ENCODE measurements at regions not wholly inside any gene's neighbourhood (a gene's known extent, or its start where the extent isn't known, plus 50 kb on each side); places are given as distances from the start of the nearest gene placed in this dataset.

GRCh38 chr4:164396439-164396838 lies 357.5 kb upstream of the SMIM31 start:
- no peak for DNase-seq (ENCODE audit: low read depth, low spot score)
- H3K4me3 ChIP-seq (ENCODE audit: low read length): no peak overlapping the region

GRCh38 chr4:164402554-164402953 lies 351.4 kb upstream of the SMIM31 start:
- no peak for DNase-seq (ENCODE audit: low read depth, low spot score)
- no peak overlapping the region for H3K4me3 ChIP-seq (ENCODE audit: low read length)

DNA sequence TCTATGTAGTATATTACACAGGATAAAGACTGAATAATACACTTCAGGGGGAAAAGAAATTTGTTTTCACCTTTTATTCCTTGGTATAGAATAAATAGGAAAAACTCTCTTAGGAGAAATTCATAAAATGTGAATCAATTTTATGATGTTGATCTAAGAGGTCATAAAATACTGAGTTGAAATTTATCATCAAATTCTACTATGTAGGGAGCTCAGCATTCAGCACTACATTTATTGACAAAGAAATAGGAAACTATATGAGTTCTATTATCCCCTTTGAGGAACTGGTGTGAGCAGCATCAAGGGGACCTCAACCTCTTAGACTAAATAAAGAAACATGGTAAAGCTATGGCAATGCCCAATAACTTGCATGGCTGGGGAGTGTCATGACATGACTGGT lies 348.2 kb upstream of the SMIM31 start:
- H3K4me3 ChIP-seq (ENCODE audit: low read length): no peak overlapping the region
- DNase-seq (ENCODE audit: low read depth, low spot score): no peak

DNA sequence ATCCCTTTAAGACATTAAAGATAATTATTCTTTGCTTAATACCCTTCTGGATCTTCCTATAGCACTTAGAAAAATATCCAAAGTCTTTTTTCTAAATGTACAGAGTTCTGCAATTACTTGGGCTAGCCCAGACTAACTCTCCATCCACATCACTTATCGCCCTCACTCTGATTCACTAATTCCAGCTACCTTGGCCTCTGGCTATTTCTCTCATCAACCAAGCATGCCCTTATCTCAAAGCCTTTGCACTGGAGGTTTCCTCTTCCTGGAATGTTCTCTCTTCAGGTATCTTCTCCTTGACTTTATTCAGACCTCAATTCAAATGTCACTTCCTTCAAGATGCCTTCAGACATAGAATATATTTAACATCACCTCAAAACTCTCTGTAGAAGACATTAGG lies 345.1 kb upstream of the SMIM31 start:
- no peak for DNase-seq (ENCODE audit: low read depth, low spot score)
- no peak overlapping the region for H3K4me3 ChIP-seq (ENCODE audit: low read length)

DNA sequence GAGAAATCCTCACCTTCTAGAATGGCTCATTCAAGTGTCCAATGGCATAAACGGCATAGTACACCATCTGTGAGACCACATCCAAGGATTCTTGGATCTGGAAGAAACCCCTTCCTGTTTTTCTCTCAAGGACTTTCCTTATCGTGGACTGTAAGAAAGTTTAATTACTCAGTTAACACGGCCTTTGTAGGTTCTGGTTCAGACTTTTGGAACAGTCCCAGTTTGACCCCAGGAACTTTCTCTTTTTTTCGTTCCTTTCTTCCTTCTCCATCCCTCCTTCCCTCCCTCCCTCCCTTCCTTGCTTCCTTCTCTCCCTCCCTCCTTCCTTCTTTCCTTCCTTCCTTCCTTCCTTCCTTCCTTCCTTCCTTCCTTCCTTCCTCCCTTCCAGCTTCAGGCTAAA lies 343.5 kb upstream of the SMIM31 start:
- DNase-seq (ENCODE audit: low read depth, low spot score): no peak
- H3K4me3 ChIP-seq (ENCODE audit: low read length): no peak overlapping the region

GRCh38 chr4:164412246-164412645 lies 341.7 kb upstream of the SMIM31 start:
- no peak overlapping the region for H3K4me3 ChIP-seq (ENCODE audit: low read length)
- no peak for DNase-seq (ENCODE audit: low read depth, low spot score)

GRCh38 chr4:164413743-164414142 lies 340.2 kb upstream of the SMIM31 start:
- no peak for DNase-seq (ENCODE audit: low read depth, low spot score)
- H3K4me3 ChIP-seq (ENCODE audit: low read length): no peak overlapping the region

- H3K4me3 ChIP-seq (ENCODE audit: low read length): no peak overlapping the region
- DNase-seq (ENCODE audit: low read depth, low spot score): no peak
Observed at GRCh38 chr4:164423819-164424218, 330.1 kb upstream of the SMIM31 start.

- no peak overlapping the region for H3K4me3 ChIP-seq (ENCODE audit: low read length)
- no peak for DNase-seq (ENCODE audit: low read depth, low spot score)
Observed at GRCh38 chr4:164424846-164425245, 329.1 kb upstream of the SMIM31 start.

DNA sequence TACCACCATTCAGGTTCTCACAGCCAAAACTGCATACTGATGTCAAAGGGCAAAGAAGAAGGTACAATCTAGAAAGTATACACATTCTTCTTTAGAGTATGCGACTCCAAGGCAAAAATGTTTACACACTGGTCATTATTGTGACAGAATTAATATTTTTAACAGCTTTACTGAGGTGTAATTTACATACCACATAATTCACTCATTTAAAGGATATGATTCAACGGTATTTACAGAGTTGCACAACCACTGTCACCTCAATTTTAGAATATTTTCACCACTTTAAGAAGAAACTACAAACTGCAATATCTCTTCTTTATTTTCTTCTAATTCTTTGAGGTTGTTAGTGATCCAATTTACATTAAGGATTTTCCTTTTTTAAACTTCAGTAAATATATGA lies 325.4 kb upstream of the SMIM31 start:
- no peak overlapping the region for H3K4me3 ChIP-seq (ENCODE audit: low read length)
- DNase-seq (ENCODE audit: low read depth, low spot score): no peak

DNA sequence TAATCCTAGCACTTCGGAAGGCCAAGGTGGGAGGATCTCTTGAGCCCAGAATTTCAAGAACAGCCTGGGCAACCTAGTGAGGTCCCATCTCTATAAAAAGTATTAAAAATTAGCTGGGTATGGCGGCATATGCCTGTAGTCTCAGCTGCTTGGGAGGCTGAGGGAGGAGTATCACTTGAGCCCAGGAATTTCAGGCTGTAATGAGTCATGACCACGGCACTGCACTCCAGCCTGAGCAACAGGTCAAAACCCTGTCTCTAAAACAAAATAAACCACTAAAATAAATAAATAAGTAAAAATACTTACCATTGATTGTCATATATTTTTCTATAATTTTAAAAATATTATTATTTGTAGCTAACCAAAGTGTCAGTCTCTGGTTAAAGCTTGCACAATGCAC lies 315.6 kb upstream of the SMIM31 start:
- H3K4me3 ChIP-seq (ENCODE audit: low read length): no peak overlapping the region
- DNase-seq (ENCODE audit: low read depth, low spot score): no peak

- H3K4me3 ChIP-seq (ENCODE audit: low read length): no peak overlapping the region
- DNase-seq (ENCODE audit: low read depth, low spot score): no peak
Observed at GRCh38 chr4:164439037-164439436, 314.9 kb upstream of the SMIM31 start.

DNA sequence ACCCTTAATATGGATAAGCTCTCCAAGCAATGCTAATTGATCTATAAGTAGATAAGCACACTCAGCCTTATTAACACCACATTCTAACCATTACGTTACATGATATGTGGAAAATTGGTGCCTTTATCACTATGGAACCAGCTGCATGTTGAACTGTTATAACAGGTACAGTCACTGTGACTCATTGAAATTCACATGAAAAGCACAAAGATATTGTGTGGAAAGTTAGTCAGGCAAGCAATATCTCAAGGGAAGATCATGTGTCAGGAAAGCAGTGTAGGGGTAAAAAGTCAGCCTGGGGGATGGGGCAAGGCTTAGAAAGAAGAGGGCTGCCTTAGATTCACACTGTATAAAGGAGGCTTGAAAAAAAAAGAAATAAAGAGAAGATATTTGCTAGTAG lies 313.7 kb upstream of the SMIM31 start:
- no peak overlapping the region for H3K4me3 ChIP-seq (ENCODE audit: low read length)
- DNase-seq (ENCODE audit: low read depth, low spot score): no peak

DNA sequence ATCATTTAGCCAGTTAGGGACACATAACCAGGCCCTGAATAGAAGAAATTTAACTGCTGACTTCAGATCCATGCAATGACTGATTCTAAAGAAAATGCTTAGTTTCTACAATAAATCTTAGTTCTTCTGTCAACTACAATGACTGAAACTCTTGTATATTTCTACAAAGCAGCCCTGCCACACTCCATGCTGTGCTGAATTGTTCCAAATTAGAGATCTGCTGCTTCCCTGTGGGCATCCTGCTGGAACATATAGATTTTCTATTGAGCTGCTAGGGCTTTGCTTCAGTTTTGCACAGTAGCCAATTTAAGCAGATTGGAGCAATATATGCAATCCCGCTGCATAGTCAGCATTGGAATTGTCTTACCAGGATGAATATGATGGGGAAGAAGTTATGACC lies 312.8 kb upstream of the SMIM31 start:
- DNase-seq (ENCODE audit: low read depth, low spot score): no peak
- H3K4me3 ChIP-seq (ENCODE audit: low read length): no peak overlapping the region

DNA sequence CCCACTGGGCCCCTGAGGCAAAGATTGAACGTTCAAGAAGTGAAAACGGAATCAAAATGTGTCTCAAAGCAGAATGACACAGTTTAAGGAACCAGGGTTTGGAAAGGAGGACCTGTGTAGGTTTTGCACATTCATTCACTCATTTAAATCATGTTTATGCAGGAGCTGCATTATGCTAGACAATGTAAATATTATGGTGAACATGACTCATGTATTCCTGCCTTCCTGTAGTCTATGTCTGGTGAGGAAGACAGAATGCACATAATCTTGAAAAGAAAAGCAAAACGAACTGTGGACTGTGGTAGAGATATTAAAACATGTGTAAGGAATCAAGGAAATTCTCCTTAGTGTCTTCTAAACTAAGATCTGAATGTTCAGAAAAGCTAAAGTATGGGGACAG lies 311.8 kb upstream of the SMIM31 start:
- no peak overlapping the region for H3K4me3 ChIP-seq (ENCODE audit: low read length)
- no peak for DNase-seq (ENCODE audit: low read depth, low spot score)

DNA sequence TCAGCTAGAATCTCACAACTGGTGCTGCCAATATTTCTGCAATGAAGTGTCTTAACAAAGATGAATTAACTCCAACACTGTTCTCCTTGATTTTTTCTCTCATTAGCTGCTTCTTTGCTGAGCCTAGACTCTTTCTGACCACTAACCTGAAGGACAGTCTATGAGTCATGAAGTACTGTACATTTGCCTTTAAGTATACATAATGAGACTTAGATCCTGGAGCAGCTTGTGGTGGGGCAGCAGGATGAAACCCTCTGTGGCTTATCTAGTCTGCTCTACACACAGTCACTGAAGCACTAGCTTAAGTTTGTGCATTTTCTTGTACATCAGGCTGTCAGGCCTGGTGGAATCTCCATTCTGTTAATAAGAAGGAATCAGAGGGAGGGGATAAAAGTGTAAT lies 307.4 kb upstream of the SMIM31 start:
- DNase-seq (ENCODE audit: low read depth, low spot score): no peak

DNA sequence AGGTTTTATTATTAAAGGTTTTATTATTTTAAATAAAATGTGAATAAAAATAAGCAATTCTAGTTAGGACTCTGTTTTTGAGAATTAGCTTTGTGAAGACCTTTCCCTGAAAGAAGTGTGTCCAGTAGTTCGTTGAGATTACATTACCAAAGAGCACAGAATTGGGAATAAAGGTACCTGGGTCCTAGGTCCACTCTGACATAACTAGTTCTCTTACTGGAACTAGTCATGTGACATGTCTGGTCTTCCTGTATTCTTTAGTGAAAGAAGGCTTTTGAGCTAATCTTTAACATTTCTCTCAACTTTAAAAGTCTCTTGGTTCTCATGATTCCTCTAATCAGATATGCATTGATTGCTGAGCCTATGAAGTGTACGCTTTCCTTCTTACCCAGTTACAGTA lies 292.0 kb upstream of the SMIM31 start:
- no peak for DNase-seq (ENCODE audit: low read depth, low spot score)

More for the DNA sequence above, 307.4 kb upstream of the SMIM31 start:
- no peak overlapping the region for H3K4me3 ChIP-seq (ENCODE audit: low read length)

DNA sequence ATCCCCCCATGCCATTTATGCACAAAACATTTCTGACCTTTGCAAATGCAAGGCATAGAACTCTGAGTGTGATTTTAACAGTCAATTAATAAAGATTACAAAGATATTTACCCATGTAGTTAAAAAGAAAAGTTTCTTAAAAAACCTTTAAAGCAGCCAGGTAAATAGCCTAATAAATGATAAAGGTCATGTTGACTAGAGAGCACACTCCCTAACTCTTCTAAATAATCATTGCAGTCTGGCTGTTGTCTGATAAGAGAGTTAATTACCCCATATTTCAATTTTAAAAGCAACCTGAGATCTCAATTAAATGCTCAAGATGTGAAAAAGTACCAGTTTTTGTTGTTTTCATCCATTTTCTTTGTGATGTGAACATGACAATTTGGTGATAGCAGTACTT lies 291.5 kb upstream of the SMIM31 start:
- no peak overlapping the region for H3K4me3 ChIP-seq (ENCODE audit: low read length)
- no peak for DNase-seq (ENCODE audit: low read depth, low spot score)

More for the DNA sequence above, 292.0 kb upstream of the SMIM31 start:
- no peak overlapping the region for H3K4me3 ChIP-seq (ENCODE audit: low read length)

GRCh38 chr4:164464313-164464712 lies 289.6 kb upstream of the SMIM31 start:
- no peak overlapping the region for H3K4me3 ChIP-seq (ENCODE audit: low read length)
- no peak for DNase-seq (ENCODE audit: low read depth, low spot score)

DNA sequence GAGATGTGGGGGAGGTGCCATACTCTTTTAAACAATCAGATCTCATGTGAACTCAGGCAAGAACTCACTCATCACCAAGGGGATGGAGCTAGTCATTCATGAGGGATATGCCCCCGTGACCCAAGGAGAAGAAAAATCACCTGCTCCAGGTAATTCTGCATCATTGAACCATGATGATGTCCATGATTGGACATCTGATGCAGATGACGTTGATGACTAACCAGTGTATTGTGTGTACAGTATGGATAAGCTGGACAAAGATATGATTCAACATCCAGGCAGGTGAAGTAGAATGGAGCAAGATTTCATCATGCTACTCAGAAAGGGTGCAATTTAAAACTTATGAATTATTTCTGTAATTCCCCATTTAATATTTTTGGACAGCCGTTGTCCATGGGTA lies 286.4 kb upstream of the SMIM31 start:
- no peak overlapping the region for H3K4me3 ChIP-seq (ENCODE audit: low read length)
- DNase-seq (ENCODE audit: low read depth, low spot score): no peak

DNA sequence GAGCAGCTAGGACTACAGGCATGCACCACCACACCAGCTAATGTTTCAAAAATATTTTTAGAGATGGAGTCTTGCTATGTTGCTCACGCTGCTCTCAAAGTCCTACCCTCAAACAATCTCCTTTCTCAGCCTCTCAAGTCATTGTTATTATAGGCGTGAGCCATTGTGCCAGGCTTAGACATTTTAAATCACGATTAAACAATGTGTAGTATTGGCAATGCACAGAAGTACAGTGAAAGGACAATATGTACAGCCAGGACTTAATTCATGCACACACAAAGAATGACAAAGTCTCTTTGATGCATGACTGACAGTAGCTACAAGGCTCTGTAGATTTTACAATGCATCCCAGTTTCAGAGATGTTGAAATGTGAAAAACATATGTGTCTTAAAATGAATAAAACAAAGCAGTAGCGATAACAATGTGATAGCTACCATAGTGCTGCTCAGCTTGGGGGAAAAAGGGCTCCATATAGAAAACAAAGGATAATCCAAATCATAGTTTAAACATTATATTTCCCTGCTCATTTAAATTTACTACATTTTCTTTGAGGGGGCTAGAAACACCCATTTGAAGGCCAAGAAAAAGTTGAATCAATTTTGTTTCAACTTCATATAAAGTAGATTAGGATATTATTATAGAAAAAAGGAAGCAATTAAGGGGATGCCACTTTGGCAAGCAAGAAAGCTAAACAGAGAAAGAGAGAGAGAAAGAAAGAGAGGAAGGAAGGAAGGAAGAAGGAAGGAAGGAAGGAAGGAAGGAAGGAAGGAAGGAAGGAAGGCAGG lies 272.4 kb upstream of the SMIM31 start:
- DNase-seq (ENCODE audit: low read depth, low spot score): no peak
- H3K4me3 ChIP-seq (ENCODE audit: low read length): no peak overlapping the region

- DNase-seq (ENCODE audit: low read depth, low spot score): no peak
- H3K4me3 ChIP-seq (ENCODE audit: low read length): no peak overlapping the region
Observed at GRCh38 chr4:164482092-164482404, 271.9 kb upstream of the SMIM31 start.
